HG03442 (cell line): ENCODE measurements at regions not wholly inside any gene's neighbourhood (a gene's known extent, or its start where the extent isn't known, plus 50 kb on each side); places are given as distances from the start of the nearest gene placed in this dataset.
"Not testable (repeated sequence)": the region's sequence is repeated elsewhere in the genome, so short reads cannot be mapped to it uniquely, and the experiment has no call there.

Source experiments
- ATAC-seq: cut with Tn5 transposase; IDR thresholded peaks from one replicate; pipeline ENCODE4 v1.9.1; 2021; ENCODE audit warnings: mild to moderate bottlenecking, moderate library complexity; ENCODE audit not compliant: unreplicated experiment

GRCh38 chr6:87772597-87773530 is 70.8 kb upstream of the AKIRIN2 start:
- ATAC-seq, result no peak

GRCh38 chr6:87767478-87767877 is 65.4 kb upstream of the AKIRIN2 start:
- ATAC-seq, result no peak

- no peak for ATAC-seq
These were observed 64.2 kb upstream of the AKIRIN2 start for GRCh38 chr6:87766211-87766610.

GRCh38 chr6:87763901-87764300 is 61.9 kb upstream of the AKIRIN2 start:
- no peak for ATAC-seq

- ATAC-seq, result no peak
These were observed 61.2 kb upstream of the AKIRIN2 start for GRCh38 chr6:87763276-87763675.

GRCh38 chr6:87762116-87762515 is 60.1 kb upstream of the AKIRIN2 start:
- no peak for ATAC-seq

GRCh38 chr6:87757792-87758191 is 55.8 kb upstream of the AKIRIN2 start:
- no peak for ATAC-seq

- ATAC-seq, result peak; percentile 95
These were observed 54.8 kb upstream of the AKIRIN2 start for GRCh38 chr6:87756858-87757257.

GRCh38 chr6:87755708-87756671 is 54.0 kb upstream of the AKIRIN2 start:
- no peak for ATAC-seq

- ATAC-seq, result no peak
These were observed 52.8 kb upstream of the AKIRIN2 start for GRCh38 chr6:87754828-87755227.

GRCh38 chr6:87753131-87753685 is 51.2 kb upstream of the AKIRIN2 start:
- ATAC-seq, result no peak

GRCh38 chr6:87752503-87752902 is 50.5 kb upstream of the AKIRIN2 start:
- ATAC-seq, result not testable (repeated sequence)
